Liver (tissue), 8 donors: ENCODE measurements at regions not wholly inside any gene's neighbourhood (a gene's known extent, or its start where the extent isn't known, plus 50 kb on each side); places are given as distances from the start of the nearest gene placed in this dataset.

Experiments used
- DNase-seq: peaks from one replicate; pipeline ENCODE4 v3.0.0-alpha.2; 2017; ENCODE audit warnings: low spot score
- H3K27ac ChIP-seq, 2 donors: one replicate each; pipeline ENCODE4 v1.7.0; 2013; ENCODE audit warnings: inconsistent platforms in 2 of 2, low read length in 2 of 2, control low read depth in 1 of 2, low read depth in 1 of 2, mild to moderate bottlenecking in 1 of 2
- H3K27me3 ChIP-seq, 4 donors: one replicate each; pipeline versions ENCODE4 v1.6.1 to v1.7.0; 2013; ENCODE audit warnings: low read length in 3 of 4, inconsistent platforms in 1 of 4, mild to moderate bottlenecking in 1 of 4, moderate library complexity in 1 of 4; ENCODE audit not compliant: control insufficient read depth in 4 of 4, insufficient read depth in 4 of 4
- H3K36me3 ChIP-seq, 4 donors: one replicate each; pipeline versions ENCODE4 v1.6.1 to v1.7.0; 2013; ENCODE audit warnings: low read length in 3 of 4, mild to moderate bottlenecking in 3 of 4, low read depth in 1 of 4, moderate library complexity in 1 of 4; ENCODE audit not compliant: control insufficient read depth in 4 of 4, insufficient read depth in 3 of 4
- H3K4me1 ChIP-seq, 4 donors: one replicate each; pipeline versions ENCODE4 v1.6.1 to v1.7.0; 2013; ENCODE audit warnings: low read length in 3 of 4, mild to moderate bottlenecking in 3 of 4, moderate library complexity in 1 of 4; ENCODE audit not compliant: control insufficient read depth in 4 of 4, insufficient read depth in 4 of 4
- H3K4me3 ChIP-seq, 3 donors: one replicate each; pipeline versions ENCODE4 v1.6.1 to v1.7.0; 2013; ENCODE audit warnings: low read length in 3 of 3, control low read depth in 1 of 3, low read depth in 1 of 3, mild to moderate bottlenecking in 1 of 3
- H3K9ac ChIP-seq, 2 donors: one replicate each; pipeline ENCODE4 v1.7.0; 2013; ENCODE audit warnings: low read length in 2 of 2, mild to moderate bottlenecking in 2 of 2, moderate library complexity in 2 of 2, control low read depth in 1 of 2, low read depth in 1 of 2
- H3K9me3 ChIP-seq, 4 donors: one replicate each; pipeline versions ENCODE4 v1.6.1 to v1.7.0; 2013; ENCODE audit warnings: low read length in 3 of 4; ENCODE audit not compliant: control insufficient read depth in 4 of 4
- EGR1 ChIP-seq, 2 donors: IDR thresholded peaks; 2 replicates each; pipeline ENCODE4 v1.6.1; 2016 to 2018; ENCODE audit warnings: antibody characterized with exemption in 2 of 2, low read depth in 2 of 2
- FOXA1 ChIP-seq: IDR thresholded peaks from 2 replicates; pipeline ENCODE4 v1.6.1; 2016; ENCODE audit warnings: antibody characterized with exemption
- FOXA2 ChIP-seq: IDR thresholded peaks from 2 replicates; pipeline ENCODE4 v1.6.1; 2016; ENCODE audit warnings: antibody characterized with exemption
- GABPA ChIP-seq, 2 donors: IDR thresholded peaks in 1 of 2; conservative IDR thresholded peaks in 1 of 2; 2 replicates each; pipeline ENCODE4 v1.6.1; 2016; ENCODE audit warnings: antibody characterized with exemption in 2 of 2, mild to moderate bottlenecking in 1 of 2, moderate library complexity in 1 of 2
- HNF4A ChIP-seq, 2 donors: conservative IDR thresholded peaks; 2 replicates each; pipeline ENCODE4 v1.6.1; 2016; ENCODE audit warnings: antibody characterized with exemption in 2 of 2, mild to moderate bottlenecking in 2 of 2
- HNF4G ChIP-seq: IDR thresholded peaks from 2 replicates; pipeline ENCODE4 v1.6.1; 2016; ENCODE audit warnings: antibody characterized with exemption
- JUND ChIP-seq, 2 donors: IDR thresholded peaks; 2 replicates each; pipeline ENCODE4 v1.6.1; 2016; ENCODE audit warnings: antibody characterized with exemption in 2 of 2
- NR2F2 ChIP-seq: IDR thresholded peaks from 2 replicates; pipeline ENCODE4 v1.6.1; 2016; ENCODE audit warnings: antibody characterized with exemption
- RAD21 ChIP-seq, 2 donors: IDR thresholded peaks; 2 replicates each; pipeline ENCODE4 v1.6.1; 2016; ENCODE audit warnings: antibody characterized with exemption in 2 of 2, mild to moderate bottlenecking in 2 of 2
- REST ChIP-seq: IDR thresholded peaks from 2 replicates; pipeline ENCODE4 v1.6.1; 2016; ENCODE audit warnings: antibody characterized with exemption, mild to moderate bottlenecking
- RXRA ChIP-seq, 2 donors: IDR thresholded peaks; 2 replicates each; pipeline ENCODE4 v1.6.1; 2017 to 2018; ENCODE audit warnings: antibody characterized with exemption in 2 of 2, mild to moderate bottlenecking in 1 of 2
- SP1 ChIP-seq: IDR thresholded peaks from 2 replicates; pipeline ENCODE4 v1.6.1; 2018; ENCODE audit warnings: antibody characterized with exemption, mild to moderate bottlenecking
- TAF1 ChIP-seq: conservative IDR thresholded peaks from 2 replicates; pipeline ENCODE4 v1.6.1; 2016; ENCODE audit warnings: antibody characterized with exemption, mild to moderate bottlenecking
- YY1 ChIP-seq: IDR thresholded peaks from 2 replicates; pipeline ENCODE4 v1.6.1; 2016; ENCODE audit warnings: antibody characterized with exemption, mild to moderate bottlenecking
- ZBTB33 ChIP-seq: IDR thresholded peaks from 2 replicates; pipeline ENCODE4 v1.6.1; 2016; ENCODE audit warnings: antibody characterized with exemption
- WGBS: extraction: QIAGEN DNeasy Blood & Tissue Kit; methylation state at CpG from one replicate; pipeline ENCODE4 v1.1.7; 2013; 5-methylcytosine and 5-hydroxymethylcytosine counted together
- TF ChIP-seq, protein P1 (sequence below): IDR thresholded peaks from 2 replicates; pipeline ENCODE4 v1.6.1; 2016; ENCODE audit warnings: antibody characterized with exemption
- TF ChIP-seq, protein P2 (sequence below): fragments of 150-350 bp; IDR thresholded peaks from 2 replicates; pipeline ENCODE4 v1.5.1; 2017; ENCODE audit warnings: improper control_type of control experiment, low read depth, low read length; ENCODE audit not compliant: missing input control
- TF ChIP-seq, protein P3 (sequence below): IDR thresholded peaks from 2 replicates; pipeline ENCODE4 v1.6.1; 2016; ENCODE audit warnings: antibody characterized with exemption
- donor health status: healthy.
- donor health status: healthy.
- donor health status: healthy.
- donor health status: healthy.
- donor health status: healthy.

DNA sequence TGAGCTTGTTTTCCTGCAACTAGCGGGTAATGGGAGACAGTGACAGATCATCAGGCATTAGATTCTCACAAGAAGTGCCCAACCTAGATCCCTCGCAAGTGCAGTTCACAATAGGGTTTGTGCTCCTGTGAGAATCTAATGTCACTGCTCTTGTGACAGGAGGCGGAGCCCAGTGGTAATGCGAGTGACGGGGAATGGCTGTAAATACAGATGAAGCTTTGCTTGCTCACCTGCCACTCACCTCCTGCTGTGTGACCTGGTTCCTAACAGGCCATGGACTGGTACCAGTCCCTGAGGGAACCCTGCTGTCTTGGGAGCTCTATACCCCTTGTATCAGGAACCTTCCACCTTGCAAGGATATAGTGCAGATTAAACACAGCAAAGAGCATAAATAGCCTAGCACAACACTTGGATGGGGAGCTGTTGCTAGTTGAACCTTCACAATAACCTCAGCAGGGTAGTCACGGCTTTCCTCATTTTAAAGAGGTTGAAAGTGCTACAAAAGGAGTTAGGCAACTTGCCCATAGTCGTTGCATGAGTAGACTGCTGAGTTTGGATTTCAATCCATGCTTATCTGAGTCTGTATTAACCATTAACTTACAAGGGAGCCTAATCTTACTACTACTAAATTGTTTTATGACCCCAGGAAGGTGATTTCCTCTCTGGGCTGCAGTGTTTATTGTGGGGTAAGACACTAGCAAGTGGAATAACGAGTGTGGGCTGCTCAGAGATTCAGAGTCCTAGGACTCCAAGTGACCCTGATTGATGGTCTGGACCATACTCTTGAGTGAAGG is 156.6 kb upstream of the ZFHX3 start:
- TF ChIP-seq FOXA2 (no peak), RAD21 (IDR thresholded peaks at IDR 0.05) (peak; percentile 9 to 30), JUND (IDR thresholded peaks at IDR 0.05) (no peak), EGR1 (IDR thresholded peaks at IDR 0.05; ENCODE audit: low read depth in 2 of 2) (no peak), HNF4G (peak; percentile 37), HNF4A (conservative IDR thresholded peaks at IDR 0.05) (peak; percentile 59 to 65), GABPA (IDR thresholded peaks at IDR 0.05 in 1 of 2, conservative IDR thresholded peaks at IDR 0.05 in 1 of 2) (no peak), REST (no peak), ZBTB33 (no peak), FOXA1 (no peak), NR2F2 (no peak), TAF1 (no peak), SP1 (peak; percentile 42), YY1 (peak; percentile 19), RXRA (IDR thresholded peaks at IDR 0.05) (peak; percentile 49 to 66)
- TF ChIP-seq, protein P1, sequence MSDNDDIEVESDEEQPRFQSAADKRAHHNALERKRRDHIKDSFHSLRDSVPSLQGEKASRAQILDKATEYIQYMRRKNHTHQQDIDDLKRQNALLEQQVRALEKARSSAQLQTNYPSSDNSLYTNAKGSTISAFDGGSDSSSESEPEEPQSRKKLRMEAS = peak; percentile 42
- TF ChIP-seq, protein P2, sequence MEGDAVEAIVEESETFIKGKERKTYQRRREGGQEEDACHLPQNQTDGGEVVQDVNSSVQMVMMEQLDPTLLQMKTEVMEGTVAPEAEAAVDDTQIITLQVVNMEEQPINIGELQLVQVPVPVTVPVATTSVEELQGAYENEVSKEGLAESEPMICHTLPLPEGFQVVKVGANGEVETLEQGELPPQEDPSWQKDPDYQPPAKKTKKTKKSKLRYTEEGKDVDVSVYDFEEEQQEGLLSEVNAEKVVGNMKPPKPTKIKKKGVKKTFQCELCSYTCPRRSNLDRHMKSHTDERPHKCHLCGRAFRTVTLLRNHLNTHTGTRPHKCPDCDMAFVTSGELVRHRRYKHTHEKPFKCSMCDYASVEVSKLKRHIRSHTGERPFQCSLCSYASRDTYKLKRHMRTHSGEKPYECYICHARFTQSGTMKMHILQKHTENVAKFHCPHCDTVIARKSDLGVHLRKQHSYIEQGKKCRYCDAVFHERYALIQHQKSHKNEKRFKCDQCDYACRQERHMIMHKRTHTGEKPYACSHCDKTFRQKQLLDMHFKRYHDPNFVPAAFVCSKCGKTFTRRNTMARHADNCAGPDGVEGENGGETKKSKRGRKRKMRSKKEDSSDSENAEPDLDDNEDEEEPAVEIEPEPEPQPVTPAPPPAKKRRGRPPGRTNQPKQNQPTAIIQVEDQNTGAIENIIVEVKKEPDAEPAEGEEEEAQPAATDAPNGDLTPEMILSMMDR = no peak
- TF ChIP-seq, protein P3, sequence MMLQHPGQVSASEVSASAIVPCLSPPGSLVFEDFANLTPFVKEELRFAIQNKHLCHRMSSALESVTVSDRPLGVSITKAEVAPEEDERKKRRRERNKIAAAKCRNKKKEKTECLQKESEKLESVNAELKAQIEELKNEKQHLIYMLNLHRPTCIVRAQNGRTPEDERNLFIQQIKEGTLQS = no peak
- Histone ChIP-seq H3K36me3 (no peaks in the 10 kb centered on the region), H3K4me3 (no peak overlapping the region), H3K4me1 (peaks cover 0 to 24% (median 20%) of the 10 kb centered on the region in 4 donors), H3K27me3 (no peaks in the 10 kb centered on the region), H3K9ac (no peak overlapping the region), H3K27ac (no peak overlapping the region), H3K9me3 (peaks cover 0 to 2% (median 0%) of the 10 kb centered on the region in 4 donors)
- no peak for DNase-seq
- 56% methylated on average over 8 of the region's 8 CpGs for WGBS
